Astrocyte (in vitro differentiated cells and primary cell): ENCODE measurements at regions not wholly inside any gene's neighbourhood (a gene's known extent, or its start where the extent isn't known, plus 50 kb on each side); places are given as distances from the start of the nearest gene placed in this dataset.

ENCODE experiments used
- DNase-seq: peaks from one replicate; pipeline ENCODE4 v3.0.0-alpha.2; 2010; ENCODE audit warnings: low read depth
- FAIRE-seq: peaks from 2 replicates; lab custom pipeline; 2011; peaks lifted over from hg19 to GRCh38; lab: Jason Lieb, UNC
- H2AFZ ChIP-seq: 2 replicates; pipeline ENCODE4 v1.6.0; 2012; ENCODE audit warnings: low read depth, low read length, inconsistent platforms
- H3K27ac ChIP-seq: 2 replicates; pipeline ENCODE4 v1.5.1; 2011; ENCODE audit warnings: low read depth, low read length, inconsistent platforms
- H3K27me3 ChIP-seq: 2 replicates; pipeline ENCODE4 v1.6.0; 2011; ENCODE audit warnings: low read length, inconsistent platforms; ENCODE audit not compliant: insufficient read depth
- H3K36me3 ChIP-seq: 2 replicates; pipeline ENCODE4 v1.5.1; 2011; ENCODE audit warnings: low read length, inconsistent platforms; ENCODE audit not compliant: insufficient read depth
- H3K4me1 ChIP-seq: 2 replicates; pipeline ENCODE4 v1.5.1; 2011; ENCODE audit warnings: low read length, inconsistent platforms; ENCODE audit not compliant: insufficient read depth
- H3K4me2 ChIP-seq: 2 replicates; pipeline ENCODE4 v1.6.0; 2012; ENCODE audit warnings: low read length, inconsistent platforms
- H3K4me3 ChIP-seq: 2 replicates; pipeline ENCODE4 v1.5.1; 2011; ENCODE audit warnings: low read depth, mild to moderate bottlenecking, low read length, inconsistent platforms; ENCODE audit not compliant: insufficient read depth
- H3K79me2 ChIP-seq: 2 replicates; pipeline ENCODE4 v1.6.0; 2012; ENCODE audit warnings: mild to moderate bottlenecking, low read length, inconsistent platforms; ENCODE audit not compliant: insufficient read depth
- H3K9ac ChIP-seq: 2 replicates; pipeline ENCODE4 v1.6.0; 2012; ENCODE audit warnings: mild to moderate bottlenecking, low read length, inconsistent platforms
- H3K9me3 ChIP-seq: 2 replicates; pipeline ENCODE4 v1.5.1; 2012; ENCODE audit warnings: low read depth, mild to moderate bottlenecking, low read length, inconsistent platforms; ENCODE audit not compliant: insufficient read depth
- H4K20me1 ChIP-seq: 2 replicates; pipeline ENCODE4 v1.6.0; 2012; ENCODE audit warnings: low read length, inconsistent platforms; ENCODE audit not compliant: insufficient read depth
- H3K27ac Mint-ChIP-seq: one replicate; pipeline ENCODE4 v1.8.0; 2021; ENCODE audit warnings: mild to moderate bottlenecking, mixed read lengths; ENCODE audit not compliant: unreplicated experiment
- H3K27me3 Mint-ChIP-seq: one replicate; pipeline ENCODE4 v1.8.0; 2021; ENCODE audit warnings: low read depth, mixed read lengths; ENCODE audit not compliant: unreplicated experiment
- H3K36me3 Mint-ChIP-seq: one replicate; pipeline ENCODE4 v1.8.0; 2021; ENCODE audit warnings: low read depth, mixed read lengths; ENCODE audit not compliant: unreplicated experiment
- H3K4me1 Mint-ChIP-seq: one replicate; pipeline ENCODE4 v1.8.0; 2021; ENCODE audit warnings: low read depth, mixed read lengths; ENCODE audit not compliant: unreplicated experiment
- H3K4me3 Mint-ChIP-seq: one replicate; pipeline ENCODE4 v1.8.0; 2021; ENCODE audit warnings: mild to moderate bottlenecking, moderate library complexity, mixed read lengths; ENCODE audit not compliant: unreplicated experiment
- H3K9me3 Mint-ChIP-seq: one replicate; pipeline ENCODE4 v1.8.0; 2021; ENCODE audit warnings: mild to moderate bottlenecking, mixed read lengths; ENCODE audit not compliant: unreplicated experiment
- EZH2 ChIP-seq: IDR thresholded peaks from 2 replicates; pipeline ENCODE4 v1.6.1; 2012; ENCODE audit warnings: mild to moderate bottlenecking, low read length, inconsistent platforms; ENCODE audit not compliant: insufficient read depth
- TF ChIP-seq, protein P1 (sequence below): IDR thresholded peaks from 2 replicates; pipeline ENCODE4 v1.5.1; 2011; ENCODE audit warnings: low read depth, mild to moderate bottlenecking, inconsistent platforms, low read length, moderate library complexity; ENCODE audit not compliant: insufficient read depth

- no peaks in the 10 kb centered on the region for H3K36me3 Mint-ChIP-seq
- no peaks in the 10 kb centered on the region for H3K27me3 Mint-ChIP-seq
- Histone ChIP-seq H3K27me3 (no peaks in the 10 kb centered on the region), H3K36me3 (no peaks in the 10 kb centered on the region), H3K27ac (peak overlapping the region; percentile 73), H2AFZ (no peak overlapping the region), H3K4me1 (peaks cover 12% of the 10 kb centered on the region), H3K9me3 (no peaks in the 10 kb centered on the region), H3K4me2 (peak overlapping the region; percentile 23), H4K20me1 (no peaks in the 10 kb centered on the region), H3K79me2 (no peaks in the 10 kb centered on the region), H3K9ac (peak overlapping the region; percentile 9), H3K4me3 (no peak overlapping the region)
- no peak overlapping the region for H3K4me3 Mint-ChIP-seq
- no peak overlapping the region for H3K27ac Mint-ChIP-seq
- H3K4me1 Mint-ChIP-seq: peaks cover 14% of the 10 kb centered on the region
- TF ChIP-seq EZH2: no peak
- TF ChIP-seq, protein P1, sequence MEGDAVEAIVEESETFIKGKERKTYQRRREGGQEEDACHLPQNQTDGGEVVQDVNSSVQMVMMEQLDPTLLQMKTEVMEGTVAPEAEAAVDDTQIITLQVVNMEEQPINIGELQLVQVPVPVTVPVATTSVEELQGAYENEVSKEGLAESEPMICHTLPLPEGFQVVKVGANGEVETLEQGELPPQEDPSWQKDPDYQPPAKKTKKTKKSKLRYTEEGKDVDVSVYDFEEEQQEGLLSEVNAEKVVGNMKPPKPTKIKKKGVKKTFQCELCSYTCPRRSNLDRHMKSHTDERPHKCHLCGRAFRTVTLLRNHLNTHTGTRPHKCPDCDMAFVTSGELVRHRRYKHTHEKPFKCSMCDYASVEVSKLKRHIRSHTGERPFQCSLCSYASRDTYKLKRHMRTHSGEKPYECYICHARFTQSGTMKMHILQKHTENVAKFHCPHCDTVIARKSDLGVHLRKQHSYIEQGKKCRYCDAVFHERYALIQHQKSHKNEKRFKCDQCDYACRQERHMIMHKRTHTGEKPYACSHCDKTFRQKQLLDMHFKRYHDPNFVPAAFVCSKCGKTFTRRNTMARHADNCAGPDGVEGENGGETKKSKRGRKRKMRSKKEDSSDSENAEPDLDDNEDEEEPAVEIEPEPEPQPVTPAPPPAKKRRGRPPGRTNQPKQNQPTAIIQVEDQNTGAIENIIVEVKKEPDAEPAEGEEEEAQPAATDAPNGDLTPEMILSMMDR: no peak
- DNase-seq: peak; percentile 87
- FAIRE-seq: peak; percentile 78
- no peaks in the 10 kb centered on the region for H3K9me3 Mint-ChIP-seq
Measured at GRCh38 chr18:68262690-68263294, 452.1 kb downstream of the TMX3 start.

DNA sequence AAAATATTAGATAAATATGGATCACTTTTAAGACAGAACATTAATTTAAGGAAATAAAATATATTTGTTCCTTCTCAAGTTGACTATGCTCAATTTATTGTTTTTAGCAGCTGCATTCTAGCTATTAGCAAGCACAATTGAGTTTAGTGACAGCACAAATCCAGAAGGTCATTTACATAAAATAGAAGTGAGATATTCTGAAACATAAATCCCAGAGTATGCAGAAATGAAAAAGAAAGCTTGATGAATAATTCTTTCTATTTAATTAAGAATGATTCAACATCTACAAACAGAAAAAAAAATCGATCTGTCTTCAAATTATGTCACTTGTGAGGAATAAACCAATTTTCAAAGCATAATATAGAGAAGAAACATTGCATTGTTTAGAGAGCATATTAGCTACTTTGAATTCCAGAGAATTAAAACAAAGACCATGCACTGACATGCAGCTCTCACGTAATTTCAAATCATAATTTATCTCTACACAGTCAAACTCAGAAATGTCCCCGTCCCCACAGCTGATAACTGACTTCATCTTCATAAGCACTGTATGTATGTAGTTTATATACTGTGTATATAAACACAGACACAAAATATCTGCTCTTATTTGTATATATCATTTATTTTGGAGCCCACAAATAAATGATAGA is 458.4 kb downstream of the TMX3 start:
- Mint-ChIP-seq H3K27me3 (no peaks in the 10 kb centered on the region), H3K9me3 (no peaks in the 10 kb centered on the region), H3K4me1 (no peaks in the 10 kb centered on the region), H3K4me3 (no peak overlapping the region), H3K27ac (no peak overlapping the region), H3K36me3 (no peaks in the 10 kb centered on the region)
- Histone ChIP-seq H3K36me3 (no peaks in the 10 kb centered on the region), H3K4me2 (no peak overlapping the region), H3K4me3 (no peak overlapping the region), H3K9ac (no peak overlapping the region), H3K9me3 (no peaks in the 10 kb centered on the region), H3K27me3 (no peaks in the 10 kb centered on the region), H3K79me2 (no peaks in the 10 kb centered on the region), H4K20me1 (no peaks in the 10 kb centered on the region), H3K27ac (no peak overlapping the region), H2AFZ (no peak overlapping the region), H3K4me1 (no peaks in the 10 kb centered on the region)
- FAIRE-seq (no peak), DNase-seq (no peak)
- TF ChIP-seq, protein P1: no peak
- no peak for TF ChIP-seq EZH2

DNA sequence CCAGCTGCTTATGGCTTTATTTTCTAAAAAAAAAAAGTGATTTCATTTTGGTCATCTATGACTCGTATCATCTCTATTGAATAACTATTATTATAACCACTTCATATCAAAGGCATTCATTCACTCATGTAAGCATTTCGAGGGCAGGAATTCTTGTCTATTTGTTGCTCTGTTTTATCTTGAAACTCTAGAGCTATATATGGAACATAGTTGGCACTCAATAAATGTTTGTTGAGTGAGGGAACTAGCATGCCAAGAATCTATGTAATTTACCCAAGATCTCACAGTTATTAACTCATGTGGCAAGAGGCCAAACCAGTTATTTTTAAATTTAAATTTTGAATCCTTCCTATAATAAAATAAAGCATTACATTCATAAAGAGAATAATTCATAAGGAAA is 470.1 kb downstream of the TMX3 start:
- Histone ChIP-seq H3K27ac (no peak overlapping the region), H3K4me3 (no peak overlapping the region), H3K9me3 (no peaks in the 10 kb centered on the region), H3K36me3 (no peaks in the 10 kb centered on the region), H3K9ac (no peak overlapping the region), H2AFZ (no peak overlapping the region), H3K27me3 (no peaks in the 10 kb centered on the region), H3K4me1 (no peaks in the 10 kb centered on the region), H4K20me1 (no peaks in the 10 kb centered on the region), H3K79me2 (no peaks in the 10 kb centered on the region), H3K4me2 (no peak overlapping the region)
- FAIRE-seq (no peak), DNase-seq (peak; percentile 63)
- H3K36me3 Mint-ChIP-seq: no peaks in the 10 kb centered on the region
- no peaks in the 10 kb centered on the region for H3K27me3 Mint-ChIP-seq
- H3K9me3 Mint-ChIP-seq: peaks cover 4% of the 10 kb centered on the region
- TF ChIP-seq, protein P1: no peak
- no peak for TF ChIP-seq EZH2
- H3K27ac Mint-ChIP-seq: no peak overlapping the region
- H3K4me3 Mint-ChIP-seq: no peak overlapping the region
- no peaks in the 10 kb centered on the region for H3K4me1 Mint-ChIP-seq
